IPS DF 4.7 (cell line): ENCODE measurements at regions not wholly inside any gene's neighbourhood (a gene's known extent, or its start where the extent isn't known, plus 50 kb on each side); places are given as distances from the start of the nearest gene placed in this dataset.

Experiments
- DNase-seq: peaks from one replicate; pipeline ENCODE4 v3.0.0-alpha.2; 2013; ENCODE audit warnings: low spot score; ENCODE audit errors: extremely low read depth

- peak; percentile 22 for DNase-seq
These were observed 72.0 kb upstream of the ODC1 start for GRCh38 chr2:10520154-10520553.

DNA sequence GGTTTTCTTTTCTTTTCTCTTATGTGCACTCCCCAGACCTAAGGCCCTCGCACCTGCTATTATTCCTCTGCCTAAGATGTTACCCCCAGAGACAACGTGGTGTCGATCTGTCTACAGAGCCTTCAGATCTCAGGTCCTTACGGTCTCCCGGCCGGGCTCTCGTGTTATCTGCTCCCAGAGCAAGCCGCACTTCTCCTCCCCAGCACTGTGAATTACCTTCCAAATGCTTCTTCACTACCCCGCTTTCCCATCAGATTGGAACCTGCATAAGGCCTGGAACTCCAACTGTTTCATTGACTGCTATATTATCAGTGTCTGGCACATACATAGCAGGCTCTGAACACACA is 71.2 kb upstream of the ODC1 start:
- DNase-seq = no peak

DNA sequence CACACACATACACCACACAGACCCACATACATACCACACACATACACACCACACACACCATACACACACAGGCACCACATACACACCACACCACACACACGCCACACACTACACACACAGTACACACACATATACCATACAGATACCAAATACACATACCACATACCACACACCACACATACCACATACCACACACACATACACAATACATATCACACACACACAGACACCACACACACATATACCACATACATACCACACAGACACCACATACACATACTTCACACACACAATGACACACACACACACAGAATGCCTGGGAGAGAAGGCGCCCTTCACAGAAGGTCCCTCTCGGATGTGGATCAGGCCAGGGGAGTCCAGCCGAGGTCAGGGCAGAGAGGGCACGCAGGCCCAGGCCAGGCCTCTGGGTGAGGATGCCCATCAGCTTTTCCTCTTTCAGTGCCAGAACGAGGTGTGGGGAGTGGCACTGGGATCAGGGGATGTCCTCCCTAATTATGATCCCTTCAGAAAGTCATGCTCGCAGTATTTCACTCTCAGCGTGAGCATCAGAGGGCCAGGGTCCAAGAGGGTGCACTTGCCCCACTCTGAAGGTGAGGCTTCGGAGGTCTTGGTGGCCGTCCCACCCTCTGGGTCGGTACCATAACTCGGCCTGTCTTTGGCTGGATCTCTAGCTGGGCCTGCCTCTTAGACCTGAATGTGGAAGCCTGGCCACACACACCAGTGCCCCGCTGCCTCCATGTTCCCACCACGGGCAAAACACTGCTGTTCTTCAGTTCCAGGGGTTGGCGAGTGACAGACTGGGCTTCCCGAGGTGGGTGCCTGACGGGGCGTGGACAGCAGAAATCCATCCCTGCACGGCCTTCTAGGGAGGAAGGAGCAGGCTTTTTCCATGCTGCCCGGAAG is 70.6 kb upstream of the ODC1 start:
- no peak for DNase-seq

DNA sequence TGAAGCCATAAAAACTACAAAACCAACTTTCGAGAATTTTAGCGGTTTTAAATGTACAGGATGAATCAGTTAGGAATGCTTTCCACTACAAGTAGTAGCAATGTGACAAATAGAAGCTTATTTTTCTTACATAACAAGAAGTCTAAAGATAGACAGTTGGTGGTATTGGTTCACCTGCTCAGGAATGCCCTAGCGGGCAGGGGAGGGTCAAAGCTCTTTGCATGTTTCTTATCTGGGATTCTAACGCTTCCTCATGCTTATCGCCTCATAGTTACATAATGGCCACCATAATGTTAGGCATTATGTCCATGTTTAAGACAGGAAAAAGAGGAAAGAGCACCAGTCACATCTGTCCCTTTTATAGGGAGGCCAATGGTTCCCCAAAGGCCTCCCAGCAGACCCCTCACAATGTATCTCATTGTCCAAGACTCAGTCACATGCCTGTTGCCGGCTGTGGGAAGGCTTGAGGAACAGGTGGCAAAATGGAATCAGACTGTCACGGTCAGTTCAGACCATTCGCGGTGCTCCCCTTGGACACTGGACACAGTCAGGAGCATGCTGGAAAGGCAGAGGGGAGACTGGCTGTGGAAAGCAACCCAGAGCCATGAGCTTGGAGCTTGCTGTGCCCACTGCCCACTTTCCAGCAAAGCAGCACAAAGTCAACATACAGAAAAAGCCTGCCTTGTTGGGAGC is 69.4 kb upstream of the ODC1 start:
- no peak for DNase-seq

DNA sequence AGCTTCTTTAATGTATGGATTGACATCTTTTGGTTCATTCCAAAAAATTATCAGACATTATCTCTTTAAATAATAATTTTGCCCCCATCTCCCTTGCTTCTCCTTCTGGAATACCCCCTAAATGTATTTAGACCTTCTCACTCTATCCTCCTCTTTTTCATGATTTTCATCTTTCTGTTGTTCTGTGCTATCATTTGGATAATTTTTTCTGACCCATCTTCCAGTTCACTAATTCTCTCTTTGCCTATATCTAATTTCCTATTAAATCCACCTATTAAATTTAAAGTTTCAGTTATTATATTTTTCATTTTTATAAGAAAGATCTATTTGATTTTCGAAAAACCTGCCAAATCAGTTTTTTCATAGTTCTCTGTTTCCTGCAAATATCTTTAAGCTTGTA is 67.8 kb upstream of the ODC1 start:
- no peak for DNase-seq

- peak; percentile 14 for DNase-seq
These were observed 66.6 kb upstream of the ODC1 start for GRCh38 chr2:10514743-10515142.

DNA sequence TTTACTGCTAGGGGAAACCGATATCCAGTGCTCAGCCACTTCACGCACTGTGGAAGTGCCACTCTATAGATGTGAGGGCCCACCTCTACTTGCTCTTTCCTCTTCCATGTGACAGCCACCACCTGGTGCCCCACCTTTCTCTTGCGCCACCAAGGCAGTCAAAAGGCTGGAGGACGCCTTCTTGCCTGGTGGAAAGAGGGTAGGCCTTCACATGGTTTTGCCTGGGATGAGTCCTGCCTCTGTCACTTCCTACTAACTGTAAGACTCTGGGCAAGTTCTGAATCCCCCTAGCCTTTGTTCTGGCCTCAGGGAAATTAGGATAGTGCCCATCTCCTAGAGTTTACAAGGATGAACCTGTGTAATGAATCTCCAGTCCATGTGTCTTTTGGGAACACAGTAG is 66.1 kb upstream of the ODC1 start:
- no peak for DNase-seq

DNA sequence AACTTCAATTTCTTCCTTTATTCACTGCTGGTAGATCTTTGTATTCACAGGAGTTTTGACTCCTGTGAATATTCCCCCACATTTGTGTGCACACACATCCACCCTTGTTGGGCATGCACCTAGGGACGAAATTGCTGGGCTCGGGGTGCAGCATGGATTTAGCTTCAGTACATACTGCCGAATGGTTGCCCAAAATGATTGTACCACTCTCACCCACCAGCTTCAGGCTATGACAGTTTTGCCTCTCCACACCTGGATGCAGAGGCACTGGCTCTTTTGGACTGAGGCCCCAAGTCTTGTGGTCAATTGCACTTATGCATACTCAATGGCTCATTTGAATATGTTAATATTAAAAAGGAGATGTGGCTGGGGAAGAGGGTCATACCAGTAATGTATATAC is 65.1 kb upstream of the ODC1 start:
- no peak for DNase-seq

DNA sequence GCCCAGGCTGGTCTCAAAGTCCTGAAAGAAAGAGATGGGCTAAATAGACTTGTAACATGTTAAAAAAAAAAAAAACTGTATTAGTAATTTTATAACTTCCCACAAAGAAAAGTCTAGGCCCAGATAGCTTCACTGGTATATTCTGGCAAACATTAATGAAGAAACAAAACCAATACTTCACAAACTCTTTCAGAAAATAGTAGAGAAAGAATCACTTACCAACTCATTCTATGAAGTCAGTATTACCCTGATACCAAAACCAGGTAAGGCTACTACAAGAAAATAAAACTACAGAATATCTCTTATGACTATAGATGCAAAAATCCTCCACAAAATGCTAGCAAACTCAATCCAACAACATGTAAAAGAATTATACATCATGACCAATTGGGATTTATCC is 59.9 kb upstream of the ODC1 start:
- DNase-seq = no peak

DNA sequence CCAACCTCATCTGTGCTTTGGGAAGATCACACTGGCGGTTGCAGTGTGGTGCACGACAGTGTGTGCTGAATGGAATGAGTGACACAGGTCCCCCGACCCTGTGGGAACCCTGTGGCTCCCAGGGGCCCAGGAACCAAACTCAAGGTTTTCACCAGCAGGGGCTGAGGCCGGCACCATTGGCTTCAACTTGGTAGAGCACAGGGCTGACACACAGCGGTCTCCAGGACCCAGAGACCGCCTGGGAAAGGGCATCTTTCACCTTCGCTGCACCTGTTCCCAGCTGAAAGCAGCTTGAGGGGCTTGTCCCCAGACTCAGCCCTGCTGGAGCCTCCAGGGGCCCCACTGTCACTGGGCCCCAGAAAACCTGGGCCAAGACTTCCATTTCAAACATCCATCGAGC is 59.0 kb upstream of the ODC1 start:
- no peak for DNase-seq

GRCh38 chr2:10504994-10505820 is 57.1 kb upstream of the ODC1 start:
- no peak for DNase-seq

DNA sequence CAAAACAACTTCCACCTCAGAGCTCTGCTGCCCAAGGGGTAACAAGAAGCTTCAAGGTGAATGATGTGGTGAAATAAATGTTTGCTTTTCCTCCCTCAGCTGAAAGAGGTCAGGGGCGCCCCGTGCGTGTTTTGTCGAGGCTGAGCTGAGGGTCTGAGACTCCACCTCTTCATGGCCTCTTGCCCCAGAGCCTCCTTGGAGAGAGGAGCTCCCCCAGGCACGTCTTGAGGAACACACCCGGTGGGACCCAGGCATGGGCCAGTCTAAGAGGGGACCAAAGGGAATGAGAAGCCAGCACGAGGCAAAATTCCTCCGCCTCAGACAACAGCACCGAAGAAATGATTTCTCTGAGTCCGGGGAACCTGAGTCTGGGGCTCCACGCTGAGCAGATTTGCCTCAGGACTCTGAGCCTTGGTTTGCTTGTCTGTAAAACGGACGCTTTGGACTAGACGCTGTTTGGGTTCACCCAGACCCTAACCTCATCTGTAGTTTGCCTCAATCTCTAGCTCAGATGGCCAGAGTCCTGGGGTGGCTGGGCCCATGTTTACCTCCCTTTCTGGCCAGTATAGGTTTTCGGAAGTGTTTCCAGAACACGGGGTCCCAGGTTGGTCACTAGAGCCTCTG is 56.4 kb upstream of the ODC1 start:
- DNase-seq = no peak

DNA sequence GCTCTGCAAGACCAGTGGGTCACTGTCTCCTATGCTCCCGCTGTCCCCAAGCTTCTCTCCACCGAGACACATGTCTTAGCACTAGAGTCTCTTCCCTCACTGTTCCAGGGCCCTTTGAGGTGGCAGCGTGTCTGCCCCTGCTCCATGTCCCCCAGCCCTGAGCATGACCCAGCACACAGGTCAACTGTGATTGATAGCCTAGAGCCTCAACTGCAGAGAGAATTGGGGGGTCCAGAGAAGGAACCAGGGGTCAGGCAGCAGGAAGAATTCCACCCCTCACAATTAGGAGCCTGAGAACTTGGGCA is 54.6 kb upstream of the ODC1 start:
- no peak for DNase-seq

DNA sequence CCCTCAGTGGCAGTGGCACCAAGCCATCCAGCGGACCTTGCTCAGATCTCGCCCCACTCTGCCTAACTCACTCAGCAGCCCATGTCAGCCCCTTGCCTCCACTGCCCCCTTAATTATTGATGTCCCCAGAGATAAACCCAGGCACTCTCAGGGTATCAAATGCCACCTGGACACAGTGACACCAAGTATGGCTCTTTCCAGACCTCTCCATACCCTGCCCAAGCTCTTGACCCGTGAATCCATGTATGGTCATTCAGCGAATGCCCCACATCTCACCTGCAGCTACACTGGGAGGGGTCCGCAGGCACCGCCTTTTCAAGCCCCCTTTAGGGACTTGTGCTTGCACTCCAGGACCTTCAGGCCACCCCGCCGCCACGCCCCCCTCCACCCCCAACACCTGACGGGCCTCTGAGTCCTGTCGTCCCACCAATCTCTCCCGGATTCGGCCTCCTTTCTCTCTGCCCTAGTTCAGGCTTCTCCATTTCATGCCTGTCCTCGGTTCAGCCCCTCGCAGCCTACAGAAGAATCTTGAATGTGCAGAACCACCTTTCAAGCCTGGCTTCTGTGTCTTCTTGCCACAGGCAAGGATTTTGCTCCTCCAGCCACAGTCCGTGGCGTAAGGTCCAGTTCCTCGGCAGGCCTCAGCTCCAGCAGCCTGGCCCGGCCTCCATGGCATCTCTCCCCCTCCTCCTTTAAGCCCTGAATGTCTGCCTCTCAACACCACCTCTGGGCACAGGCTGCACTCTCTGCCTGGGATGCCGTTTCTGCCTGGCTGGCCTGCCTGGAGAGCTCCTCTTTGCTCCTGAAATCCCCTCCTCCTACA is 54.1 kb upstream of the ODC1 start:
- DNase-seq = no peak

GRCh38 chr2:10501451-10501961 is 53.4 kb upstream of the ODC1 start:
- DNase-seq = no peak

DNA sequence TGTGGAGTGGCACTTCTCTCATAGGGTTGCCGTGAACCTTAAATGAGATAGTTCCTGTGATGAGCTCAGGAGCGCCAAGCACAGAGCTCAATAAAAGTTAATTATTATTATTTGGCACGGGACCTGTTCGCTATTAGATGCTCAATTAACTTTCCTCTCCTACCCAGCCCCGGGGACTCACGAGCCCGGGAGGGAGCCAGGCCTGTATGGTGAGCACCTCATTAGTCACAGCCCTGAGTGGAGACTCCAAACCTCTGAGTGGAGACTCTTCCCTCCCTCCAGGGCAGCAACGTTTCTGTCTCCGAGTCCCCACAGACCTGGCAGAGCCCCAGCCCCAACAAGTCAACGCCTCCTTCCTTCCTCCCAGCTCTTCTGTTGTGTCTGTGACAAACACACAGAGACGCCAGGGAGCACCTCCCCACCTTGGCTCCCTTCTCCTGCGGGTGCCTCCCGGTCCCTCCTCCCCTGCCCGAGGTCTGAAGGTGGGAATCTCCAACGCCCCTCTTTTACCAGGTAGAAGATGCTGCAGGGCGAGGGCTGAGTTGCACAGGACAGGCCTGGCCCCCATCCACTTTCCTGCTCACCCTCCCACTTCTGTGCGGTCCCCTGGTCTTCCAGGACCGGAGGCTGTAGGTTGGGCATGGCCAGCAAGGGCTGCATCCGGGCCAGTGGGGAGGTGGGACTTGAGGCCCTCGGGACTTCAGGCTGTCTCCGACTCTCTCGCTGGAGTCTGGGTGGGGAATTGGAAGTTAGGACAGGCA is 52.7 kb upstream of the ODC1 start:
- DNase-seq = no peak

GRCh38 chr2:10499911-10500521 is 51.9 kb upstream of the ODC1 start:
- no peak for DNase-seq

GRCh38 chr2:10499275-10499907 is 51.3 kb upstream of the ODC1 start:
- DNase-seq = no peak
